GM10248 (cell line): ENCODE measurements at regions not wholly inside any gene's neighbourhood (a gene's known extent, or its start where the extent isn't known, plus 50 kb on each side); places are given as distances from the start of the nearest gene placed in this dataset.

ENCODE experiments used
- CTCF ChIA-PET: fragments of 300-600 bp; sonication (Branson Sonifier 250); formaldehyde crosslinking; extraction: SDS; loops from one replicate; lab custom pipeline; 2021; ENCODE audit warnings: antibody characterized with exemption; lab: Yijun Ruan, JAX
- POLR2A ChIA-PET: fragments of 350-650 bp; sonication (Branson Sonifier 250); formaldehyde crosslinking; extraction: SDS; loops from one replicate; lab custom pipeline; 2020; ENCODE audit warnings: antibody characterized with exemption; lab: Yijun Ruan, JAX
- DNase-seq: peaks from one replicate; pipeline ENCODE4 v3.0.0; 2012; ENCODE audit errors: extremely low spot score
- CTCF ChIP-seq: IDR thresholded peaks from 2 replicates; pipeline ENCODE4 v1.5.1; 2012; ENCODE audit warnings: mild to moderate bottlenecking, low read depth; ENCODE audit errors: extremely low read depth, missing control alignments, control extremely low read depth

GRCh38 chr6:68046756-68047155 lies 588.3 kb upstream of the ADGRB3 start:
- ChIA-PET POLR2A (no interaction called here), CTCF (no interaction called here)
- no peak for DNase-seq
- no peak for TF ChIP-seq CTCF

GRCh38 chr6:68046302-68046701 lies 588.8 kb upstream of the ADGRB3 start:
- CTCF ChIA-PET: no interaction called here
- no peak for TF ChIP-seq CTCF
- POLR2A ChIA-PET: no interaction called here
- no peak for DNase-seq

- POLR2A ChIA-PET: no interaction called here
- no peak for TF ChIP-seq CTCF
- no peak for DNase-seq
- CTCF ChIA-PET: no interaction called here
Observed at GRCh38 chr6:68045193-68045592, 589.9 kb upstream of the ADGRB3 start.

GRCh38 chr6:68044264-68044663 lies 590.8 kb upstream of the ADGRB3 start:
- ChIA-PET POLR2A (no interaction called here), CTCF (no interaction called here)
- TF ChIP-seq CTCF: no peak
- no peak for DNase-seq

GRCh38 chr6:68043122-68043398 lies 592.0 kb upstream of the ADGRB3 start:
- POLR2A ChIA-PET: no interaction called here
- TF ChIP-seq CTCF: no peak
- DNase-seq: no peak
- CTCF ChIA-PET: no interaction called here

GRCh38 chr6:68042339-68043121 lies 592.6 kb upstream of the ADGRB3 start:
- ChIA-PET POLR2A (no interaction called here), CTCF (no interaction called here)
- TF ChIP-seq CTCF: no peak
- DNase-seq: no peak
